Heart right ventricle (tissue), 16 donors: ENCODE measurements at regions not wholly inside any gene's neighbourhood (a gene's known extent, or its start where the extent isn't known, plus 50 kb on each side); places are given as distances from the start of the nearest gene placed in this dataset.

Experiments used
- ATAC-seq, 8 donors: fragments of 200-7000 bp; cut with Tn5 transposase; one replicate each; pipeline ENCODE4 v1.9.1; 2020; ENCODE audit warnings: mild to moderate bottlenecking in 8 of 8, moderate library complexity in 8 of 8, moderate number of reproducible peaks in 1 of 8
- DNase-seq, 2 donors: peaks; one replicate each; pipeline ENCODE4 v3.0.0-alpha.2; 2020
- H3K27ac ChIP-seq, 10 donors: fragments of 200-600 bp; sonication (generic) in 2 of 10; one replicate each; pipeline versions ENCODE4 v1.5.0 to v1.8.0; 2020 to 2022; ENCODE audit warnings: mild to moderate bottlenecking in 3 of 10
- H3K27me3 ChIP-seq, 7 donors: fragments of 200-600 bp; one replicate each; pipeline ENCODE4 v1.8.0; 2021 to 2022; ENCODE audit warnings: mild to moderate bottlenecking in 2 of 7
- H3K36me3 ChIP-seq, 9 donors: fragments of 200-600 bp; sonication (generic) in 1 of 9; one replicate each; pipeline versions ENCODE4 v1.5.0 to v1.8.0; 2020 to 2022; ENCODE audit warnings: mild to moderate bottlenecking in 2 of 9
- H3K4me1 ChIP-seq, 9 donors: fragments of 200-600 bp; sonication (generic) in 1 of 9; one replicate each; pipeline versions ENCODE4 v1.5.0 to v1.8.0; 2020 to 2022; ENCODE audit warnings: mild to moderate bottlenecking in 4 of 9
- H3K4me3 ChIP-seq, 10 donors: fragments of 200-600 bp; sonication (generic) in 2 of 10; one replicate each; pipeline versions ENCODE4 v1.5.0 to v1.8.0; 2020 to 2022; ENCODE audit warnings: mild to moderate bottlenecking in 7 of 10, moderate library complexity in 2 of 10
- H3K9me3 ChIP-seq, 11 donors: fragments of 200-600 bp in 10 of 11; sonication (generic) in 2 of 11; one replicate each; pipeline versions ENCODE4 v1.5.0 to v1.8.0; 2013 to 2022; ENCODE audit warnings: mild to moderate bottlenecking in 2 of 11, control low read depth in 1 of 11, moderate library complexity in 1 of 11
- WGBS, 2 donors: extraction: QIAGEN DNeasy Blood & Tissue Kit; methylation state at CpG; one replicate each; pipeline ENCODE4 v1.1.7; 2013; ENCODE audit warnings: inconsistent platforms in 1 of 2; 5-methylcytosine and 5-hydroxymethylcytosine counted together
- intact Hi-C, 10 donors: fragments of 100-400 bp; cut with DNase I; formaldehyde crosslinking; loops; one replicate each; pipeline versions ENCODE4 v1.11.1 to v1.14.2; 2022
- TF ChIP-seq, protein P1 (sequence below), 9 donors: fragments of 200-600 bp; sonication (generic) in 2 of 9; IDR thresholded peaks; one replicate each; pipeline versions ENCODE4 v1.5.0 to v1.8.0; 2021 to 2022; ENCODE audit warnings: antibody characterized with exemption in 9 of 9, mild to moderate bottlenecking in 5 of 9, moderate library complexity in 1 of 9
- donor health status: Arrhythmogenic right ventricular cardiomyopathy.
- donor health status: ischemic (EF 13 %, LVEDD 7.1; RV severe dilation, severe dysfunction).
- donor health status: healthy with polysubstance abuse.
- donor health status: DM: no; HTN: yes; CAD: no.
- donor health status: DM: no; HTN: no; CAD: no.
- donor health status: ischemic (EF 25% LVEDD 6.9; RV normal size, moderate dysfunction).
- donor health status: ischemic (EF 25% LVEDD 5.7; RV mildly dilated, moderate dysfunction).
- donor health status: healthy.
- donor health status: DM: yes; HTN: yes; CAD: no.
- donor health status: Ischemic cardiomyopathy.
- donor health status: ischemic (EF 35%, LVEDD 5.7; RV mildly dilated, moderate dysfunction).
- donor health status: nonischemic (EF 11% LVEDD 7.7; RV severe dilation, severe dysfunction).
- donor health status: DM: yes; HTN: yes; CAD: no.
- donor health status: PGD.
- donor health status: ischemic (EF 29% LVEDD 5.4; RV normal size, mild dysfunction).
- donor health status: nonischemic (EF 23%, LVEDD 6.1; RV moderate dilation, normal function).

GRCh38 chr18:34280000-34280399 lies 55.3 kb upstream of the NOL4 start:
- intact Hi-C loops = no loop called here
- ATAC-seq (no peak), DNase-seq (no peak)

GRCh38 chr18:34280653-34281052 lies 55.9 kb upstream of the NOL4 start:
- no peaks in the 10 kb centered on the region for H3K36me3 ChIP-seq
- peaks cover 0 to 4% (median 0%) of the 10 kb centered on the region in 7 donors for H3K27me3 ChIP-seq
- intact Hi-C loops = no loop called here
- no peaks in the 10 kb centered on the region for H3K4me1 ChIP-seq
- H3K27ac ChIP-seq = no peak overlapping the region
- WGBS, 2 donors = 78 to 79% methylated on average over 4 of the region's 4 CpGs
- TF ChIP-seq, protein P1, sequence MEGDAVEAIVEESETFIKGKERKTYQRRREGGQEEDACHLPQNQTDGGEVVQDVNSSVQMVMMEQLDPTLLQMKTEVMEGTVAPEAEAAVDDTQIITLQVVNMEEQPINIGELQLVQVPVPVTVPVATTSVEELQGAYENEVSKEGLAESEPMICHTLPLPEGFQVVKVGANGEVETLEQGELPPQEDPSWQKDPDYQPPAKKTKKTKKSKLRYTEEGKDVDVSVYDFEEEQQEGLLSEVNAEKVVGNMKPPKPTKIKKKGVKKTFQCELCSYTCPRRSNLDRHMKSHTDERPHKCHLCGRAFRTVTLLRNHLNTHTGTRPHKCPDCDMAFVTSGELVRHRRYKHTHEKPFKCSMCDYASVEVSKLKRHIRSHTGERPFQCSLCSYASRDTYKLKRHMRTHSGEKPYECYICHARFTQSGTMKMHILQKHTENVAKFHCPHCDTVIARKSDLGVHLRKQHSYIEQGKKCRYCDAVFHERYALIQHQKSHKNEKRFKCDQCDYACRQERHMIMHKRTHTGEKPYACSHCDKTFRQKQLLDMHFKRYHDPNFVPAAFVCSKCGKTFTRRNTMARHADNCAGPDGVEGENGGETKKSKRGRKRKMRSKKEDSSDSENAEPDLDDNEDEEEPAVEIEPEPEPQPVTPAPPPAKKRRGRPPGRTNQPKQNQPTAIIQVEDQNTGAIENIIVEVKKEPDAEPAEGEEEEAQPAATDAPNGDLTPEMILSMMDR (IDR thresholded peaks at IDR 0.05) = no peak
- no peak overlapping the region for H3K4me3 ChIP-seq
- no peaks in the 10 kb centered on the region for H3K9me3 ChIP-seq
- no peak for ATAC-seq
- DNase-seq = no peak

More at GRCh38 chr18:34280000-34280399, 55.3 kb upstream of the NOL4 start:
- WGBS, 2 donors = 67 to 83% methylated on average over 1 of the region's 1 CpG
- Histone ChIP-seq H3K27ac (no peak overlapping the region), H3K4me3 (no peak overlapping the region), H3K36me3 (no peaks in the 10 kb centered on the region), H3K4me1 (no peaks in the 10 kb centered on the region), H3K27me3 (peaks cover 0 to 4% (median 0%) of the 10 kb centered on the region in 7 donors), H3K9me3 (no peaks in the 10 kb centered on the region)
- TF ChIP-seq, protein P1 (IDR thresholded peaks at IDR 0.05) = no peak

GRCh38 chr18:34281290-34281689 lies 56.6 kb upstream of the NOL4 start:
- ATAC-seq = no peak
- WGBS, 2 donors = 57 to 68% methylated on average over 2 of the region's 2 CpGs
- intact Hi-C loops = no loop called here

DNA sequence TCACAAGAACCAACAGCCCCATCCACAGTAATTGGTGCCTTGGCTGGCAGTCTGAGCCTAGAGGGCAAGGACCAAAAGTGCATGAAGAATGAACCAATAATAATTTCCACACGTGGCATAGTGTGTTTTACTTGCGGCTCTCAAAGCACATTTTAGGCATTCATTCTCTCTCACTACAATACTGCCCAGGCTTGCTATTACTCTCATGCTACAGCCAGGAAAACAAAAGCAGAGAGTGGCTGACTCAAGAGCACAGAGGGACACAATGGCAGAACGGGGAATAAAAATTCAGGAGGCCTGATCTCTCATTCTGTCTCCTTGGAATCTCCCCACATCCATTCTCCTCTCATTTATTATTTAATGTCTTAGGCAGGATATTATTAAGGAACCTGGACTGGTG lies 57.0 kb upstream of the NOL4 start:
- TF ChIP-seq, protein P1 (IDR thresholded peaks at IDR 0.05) = no peak
- no peak for DNase-seq
- Histone ChIP-seq H3K4me1 (no peaks in the 10 kb centered on the region), H3K27ac (no peak overlapping the region), H3K9me3 (peaks cover 0 to 2% (median 0%) of the 10 kb centered on the region in 11 donors), H3K4me3 (no peak overlapping the region), H3K27me3 (peaks cover 0 to 4% (median 0%) of the 10 kb centered on the region in 7 donors), H3K36me3 (no peaks in the 10 kb centered on the region)
- ATAC-seq = no peak
- intact Hi-C loops = no loop called here
- WGBS, 2 donors = 72 to 79% methylated on average over 3 of the region's 3 CpGs

More at GRCh38 chr18:34281290-34281689, 56.6 kb upstream of the NOL4 start:
- Histone ChIP-seq H3K27ac (no peak overlapping the region), H3K27me3 (peaks cover 0 to 4% (median 0%) of the 10 kb centered on the region in 7 donors), H3K4me1 (no peaks in the 10 kb centered on the region), H3K36me3 (no peaks in the 10 kb centered on the region), H3K4me3 (no peak overlapping the region), H3K9me3 (no peaks in the 10 kb centered on the region)
- DNase-seq = no peak
- TF ChIP-seq, protein P1 (IDR thresholded peaks at IDR 0.05) = no peak
